Smooth muscle cell (in vitro differentiated cells): ENCODE measurements at regions not wholly inside any gene's neighbourhood (a gene's known extent, or its start where the extent isn't known, plus 50 kb on each side); places are given as distances from the start of the nearest gene placed in this dataset.

Experiments
- DNase-seq: peaks from one replicate; lab custom pipeline; 2025; ENCODE audit not compliant: unreplicated experiment; lab: John Stamatoyannopoulos, UW
- H2AFZ ChIP-seq: fragments of 200-600 bp; sonication (generic); 2 replicates; pipeline ENCODE4 v1.6.0; 2016; ENCODE audit warnings: antibody characterized with exemption, low read depth, mild to moderate bottlenecking
- H3F3A ChIP-seq: fragments of 200-600 bp; sonication (generic); 2 replicates; pipeline ENCODE4 v1.6.0; 2017; ENCODE audit warnings: antibody characterized with exemption, low read depth
- H3K27ac ChIP-seq: fragments of 200-600 bp; sonication (generic); 2 replicates; pipeline ENCODE4 v1.5.1; 2016; ENCODE audit warnings: low read depth, mild to moderate bottlenecking
- H3K27me3 ChIP-seq: fragments of 200-600 bp; sonication (generic); 2 replicates; pipeline ENCODE4 v1.6.1; 2016; ENCODE audit warnings: low read depth, mild to moderate bottlenecking
- H3K36me3 ChIP-seq: fragments of 200-600 bp; sonication (generic); 2 replicates; pipeline ENCODE4 v1.5.1; 2016; ENCODE audit warnings: low read depth
- H3K4me1 ChIP-seq: fragments of 200-600 bp; sonication (generic); 2 replicates; pipeline ENCODE4 v1.5.1; 2016; ENCODE audit warnings: low read depth
- H3K4me2 ChIP-seq: fragments of 200-600 bp; sonication (generic); 2 replicates; pipeline ENCODE4 v1.6.0; 2016; ENCODE audit warnings: mild to moderate bottlenecking
- H3K4me3 ChIP-seq: fragments of 200-600 bp; sonication (generic); 2 replicates; pipeline ENCODE4 v1.5.1; 2016; ENCODE audit warnings: mild to moderate bottlenecking
- H3K79me2 ChIP-seq: fragments of 200-600 bp; sonication (generic); 2 replicates; pipeline ENCODE4 v1.6.0; 2016; ENCODE audit warnings: low read depth, mild to moderate bottlenecking
- H3K9ac ChIP-seq: fragments of 200-600 bp; sonication (generic); 2 replicates; pipeline ENCODE4 v1.6.0; 2016; ENCODE audit warnings: low read depth
- H3K9me3 ChIP-seq: fragments of 200-600 bp; sonication (generic); replicated peaks from 2 replicates; pipeline ENCODE4 v1.5.1; 2016; ENCODE audit warnings: low read depth
- H4K20me1 ChIP-seq: fragments of 200-600 bp; sonication (generic); 2 replicates; pipeline ENCODE4 v1.6.0; 2016; ENCODE audit warnings: low read depth
- WGBS: methylation state at CpG from one replicate; pipeline ENCODE4 v1.1.7; 2016; ENCODE audit warnings: low lambda C conversion rate; 5-methylcytosine and 5-hydroxymethylcytosine counted together
- TF ChIP-seq, protein P1 (sequence below): fragments of 200-600 bp; sonication (generic); IDR thresholded peaks from 2 replicates; pipeline ENCODE4 v1.5.1; 2017; ENCODE audit warnings: borderline replicate concordance, mild to moderate bottlenecking, antibody characterized with exemption; ENCODE audit not compliant: insufficient read depth, poor library complexity, severe bottlenecking

DNA sequence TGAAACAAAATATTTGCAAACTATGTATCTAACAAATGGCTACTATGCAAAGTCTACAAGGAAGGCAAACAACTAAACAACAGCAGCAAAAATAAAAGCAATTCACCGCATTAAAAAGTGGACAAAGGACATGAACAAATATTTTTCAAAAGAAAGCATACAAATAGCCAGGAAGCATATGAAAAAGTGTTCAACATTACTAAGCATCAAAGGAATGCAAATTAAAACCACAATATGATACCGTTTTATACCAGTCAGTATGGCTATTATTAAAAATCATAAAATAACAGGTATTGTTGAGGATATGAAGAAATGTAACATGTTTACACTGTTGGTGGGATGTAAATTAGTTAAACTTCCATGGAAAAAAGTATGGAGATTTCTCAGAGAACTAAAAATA is 1106.7 kb downstream of the PDHA2 start:
- Histone ChIP-seq H4K20me1 (no peaks in the 10 kb centered on the region), H3K27ac (no peak overlapping the region), H3K4me2 (no peak overlapping the region), H3K9me3 (no peaks in the 10 kb centered on the region), H3F3A (no peaks in the 10 kb centered on the region), H3K4me1 (peaks cover 5% of the 10 kb centered on the region), H3K27me3 (no peaks in the 10 kb centered on the region), H2AFZ (no peak overlapping the region), H3K36me3 (no peaks in the 10 kb centered on the region), H3K9ac (no peak overlapping the region), H3K79me2 (no peaks in the 10 kb centered on the region), H3K4me3 (no peak overlapping the region)
- TF ChIP-seq, protein P1, sequence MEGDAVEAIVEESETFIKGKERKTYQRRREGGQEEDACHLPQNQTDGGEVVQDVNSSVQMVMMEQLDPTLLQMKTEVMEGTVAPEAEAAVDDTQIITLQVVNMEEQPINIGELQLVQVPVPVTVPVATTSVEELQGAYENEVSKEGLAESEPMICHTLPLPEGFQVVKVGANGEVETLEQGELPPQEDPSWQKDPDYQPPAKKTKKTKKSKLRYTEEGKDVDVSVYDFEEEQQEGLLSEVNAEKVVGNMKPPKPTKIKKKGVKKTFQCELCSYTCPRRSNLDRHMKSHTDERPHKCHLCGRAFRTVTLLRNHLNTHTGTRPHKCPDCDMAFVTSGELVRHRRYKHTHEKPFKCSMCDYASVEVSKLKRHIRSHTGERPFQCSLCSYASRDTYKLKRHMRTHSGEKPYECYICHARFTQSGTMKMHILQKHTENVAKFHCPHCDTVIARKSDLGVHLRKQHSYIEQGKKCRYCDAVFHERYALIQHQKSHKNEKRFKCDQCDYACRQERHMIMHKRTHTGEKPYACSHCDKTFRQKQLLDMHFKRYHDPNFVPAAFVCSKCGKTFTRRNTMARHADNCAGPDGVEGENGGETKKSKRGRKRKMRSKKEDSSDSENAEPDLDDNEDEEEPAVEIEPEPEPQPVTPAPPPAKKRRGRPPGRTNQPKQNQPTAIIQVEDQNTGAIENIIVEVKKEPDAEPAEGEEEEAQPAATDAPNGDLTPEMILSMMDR: no peak
- 94% methylated on average over 2 of the region's 2 CpGs for WGBS
- no peak for DNase-seq

DNA sequence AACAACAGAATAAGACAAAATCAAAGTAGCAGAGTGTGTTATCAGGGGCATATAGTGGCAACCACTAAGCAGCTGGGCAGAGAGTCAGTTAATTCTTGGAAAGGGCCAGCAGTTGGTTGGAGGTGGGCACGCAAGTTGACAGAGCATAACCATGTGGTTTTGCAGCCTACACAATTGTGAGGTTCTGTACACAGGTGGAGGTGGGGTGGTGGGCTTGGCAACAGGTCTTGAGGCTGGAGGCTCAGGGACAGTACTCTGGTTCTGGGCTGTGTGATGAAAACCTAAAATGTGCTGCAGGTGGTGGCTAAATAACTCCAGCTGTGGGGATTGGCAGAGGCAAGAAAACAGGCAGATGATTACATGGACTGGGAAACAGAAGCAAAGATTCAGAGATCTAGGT is 1112.7 kb downstream of the PDHA2 start:
- Histone ChIP-seq H4K20me1 (no peaks in the 10 kb centered on the region), H3K27me3 (no peaks in the 10 kb centered on the region), H3K9me3 (no peaks in the 10 kb centered on the region), H3K79me2 (no peaks in the 10 kb centered on the region), H3F3A (no peaks in the 10 kb centered on the region), H3K9ac (no peak overlapping the region), H3K4me3 (no peak overlapping the region), H3K4me2 (no peak overlapping the region), H3K4me1 (no peaks in the 10 kb centered on the region), H3K27ac (no peak overlapping the region), H3K36me3 (no peaks in the 10 kb centered on the region), H2AFZ (no peak overlapping the region)
- TF ChIP-seq, protein P1: no peak
- 95% methylated on average over 1 of the region's 1 CpG for WGBS
- DNase-seq: no peak

DNA sequence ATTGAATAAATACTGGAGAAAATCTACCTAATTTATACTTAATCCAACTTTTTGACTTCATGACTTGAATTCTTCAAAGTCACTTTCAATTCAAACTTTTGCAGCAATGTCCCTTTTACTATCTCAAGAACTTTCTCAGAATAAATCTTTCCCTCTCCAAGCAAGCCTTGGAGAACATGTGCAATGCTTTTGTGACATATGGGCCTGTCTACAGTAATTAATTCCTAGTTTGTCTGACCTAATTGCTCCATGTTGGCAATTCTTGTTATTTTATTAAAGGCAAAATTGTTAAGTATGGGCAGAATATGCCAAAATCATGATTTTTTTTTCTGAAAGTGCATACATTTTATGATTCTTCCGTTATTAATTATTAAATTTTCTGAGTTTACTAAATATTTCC is 1115.3 kb downstream of the PDHA2 start:
- H3F3A ChIP-seq: no peaks in the 10 kb centered on the region
- H3K27ac ChIP-seq: no peak overlapping the region
- no peak overlapping the region for H3K4me3 ChIP-seq
- no peaks in the 10 kb centered on the region for H3K79me2 ChIP-seq
- no peaks in the 10 kb centered on the region for H3K27me3 ChIP-seq
- H3K36me3 ChIP-seq: no peaks in the 10 kb centered on the region
- TF ChIP-seq, protein P1: no peak
- no peak overlapping the region for H2AFZ ChIP-seq
- 81% methylated on average over 1 of the region's 1 CpG for WGBS
- H3K4me2 ChIP-seq: no peak overlapping the region
- no peak for DNase-seq
- H3K4me1 ChIP-seq: no peaks in the 10 kb centered on the region
- no peaks in the 10 kb centered on the region for H3K9me3 ChIP-seq
- no peaks in the 10 kb centered on the region for H4K20me1 ChIP-seq
- no peak overlapping the region for H3K9ac ChIP-seq

DNA sequence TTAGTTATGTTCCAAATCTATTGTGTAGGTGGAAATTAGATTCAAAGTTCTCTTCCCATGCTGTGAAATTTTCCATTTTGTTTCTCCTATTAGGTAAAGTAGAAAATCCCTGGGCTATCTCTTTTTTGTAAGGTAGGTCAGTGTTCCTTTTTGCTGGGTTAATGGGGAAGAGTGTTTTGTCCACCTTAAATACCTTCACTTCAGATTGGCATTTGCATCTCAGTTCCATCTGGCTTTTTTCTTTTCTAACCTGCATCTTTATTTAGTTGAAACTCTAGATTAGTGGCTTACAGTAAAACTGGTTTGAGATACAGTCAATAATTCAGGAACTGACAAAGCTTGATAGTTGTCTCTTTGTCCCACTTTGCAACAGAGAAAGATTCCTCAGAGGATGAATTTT is 1115.8 kb downstream of the PDHA2 start:
- no peak overlapping the region for H2AFZ ChIP-seq

More for the DNA sequence above, 1115.8 kb downstream of the PDHA2 start:
- TF ChIP-seq, protein P1: no peak
- H3K79me2 ChIP-seq: no peaks in the 10 kb centered on the region
- H3K4me1 ChIP-seq: no peaks in the 10 kb centered on the region
- no peaks in the 10 kb centered on the region for H3K36me3 ChIP-seq
- no peak overlapping the region for H3K4me3 ChIP-seq
- H4K20me1 ChIP-seq: no peaks in the 10 kb centered on the region
- no peak overlapping the region for H3K27ac ChIP-seq
- H3K9ac ChIP-seq: no peak overlapping the region
- no peak overlapping the region for H3K4me2 ChIP-seq
- no peak for DNase-seq
- H3F3A ChIP-seq: no peaks in the 10 kb centered on the region
- no peaks in the 10 kb centered on the region for H3K9me3 ChIP-seq
- no peaks in the 10 kb centered on the region for H3K27me3 ChIP-seq
